ENCODE measurements at regions not wholly inside any gene's neighbourhood (a gene's known extent, or its start where the extent isn't known, plus 50 kb on each side); places are given as distances from the start of the nearest gene placed in this dataset.

- Histone ChIP-seq H3K9ac (ENCODE audit: insufficient read depth, low read length, poor library complexity, severe bottlenecking) (no peak overlapping the region), H4K20me1 (ENCODE audit: insufficient read depth, low read length) (no peaks in the 10 kb centered on the region), H3K4me2 (replicated peaks; ENCODE audit: extremely low read depth, low read length, poor library complexity, severe bottlenecking) (no peak overlapping the region), H3K9me3 (replicated peaks in 1 of 2; ENCODE audit: control insufficient read depth in 1 of 2, insufficient read depth in 1 of 2, low read length in 2 of 2) (no peaks in the 10 kb centered on the region), H3K27me3 (ENCODE audit: control insufficient read depth in 2 of 2, insufficient read depth in 2 of 2, low read length in 2 of 2) (no peaks in the 10 kb centered on the region), H3K4me1 (ENCODE audit: control insufficient read depth in 1 of 2, insufficient read depth in 2 of 2, low read length in 2 of 2) (no peaks in the 10 kb centered on the region), H3K36me3 (replicated peaks in 1 of 2; ENCODE audit: control insufficient read depth in 1 of 2, insufficient read depth in 2 of 2, low read length in 2 of 2) (no peaks in the 10 kb centered on the region), H2AFZ (ENCODE audit: insufficient read depth, low read depth, low read length, poor library complexity, severe bottlenecking) (no peak overlapping the region), H3K27ac (ENCODE audit: low read depth in 1 of 2, low read length in 2 of 2) (no peak overlapping the region), H3K4me3 (replicated peaks in 1 of 3; ENCODE audit: low read depth in 2 of 3, low read length in 3 of 3) (no peak overlapping the region), H3K79me2 (ENCODE audit: insufficient read depth, low read length) (no peaks in the 10 kb centered on the region)
- H3K27me3 Mint-ChIP-seq (ENCODE audit: low read depth in 3 of 3): peaks cover 0 to 5% (median 3%) of the 10 kb centered on the region in 3 donors
- no peak overlapping the region for H3K27ac Mint-ChIP-seq
- intact Hi-C loops (cut with micrococcal nuclease): no loop called here
- H3K36me3 Mint-ChIP-seq: no peaks in the 10 kb centered on the region
- DNase-seq: no peak
- TF ChIP-seq CTCF (IDR thresholded peaks at IDR 0.05): no peak
- no peaks in the 10 kb centered on the region for H3K4me1 Mint-ChIP-seq
- WGBS (ENCODE audit: insufficient coverage): 77% methylated on average over 4 of the region's 4 CpGs
- H3K4me3 Mint-ChIP-seq: no peak overlapping the region
- peaks cover 0 to 1% (median 0%) of the 10 kb centered on the region in 7 donors for H3K9me3 Mint-ChIP-seq
Observed at GRCh38 chr7:39890411-39890810, 59.6 kb upstream of the CDK13 start.

- Histone ChIP-seq H3K27me3 (ENCODE audit: control insufficient read depth in 2 of 2, insufficient read depth in 2 of 2, low read length in 2 of 2) (no peaks in the 10 kb centered on the region), H3K4me2 (replicated peaks; ENCODE audit: extremely low read depth, low read length, poor library complexity, severe bottlenecking) (no peak overlapping the region), H3K9me3 (replicated peaks in 1 of 2; ENCODE audit: control insufficient read depth in 1 of 2, insufficient read depth in 1 of 2, low read length in 2 of 2) (no peaks in the 10 kb centered on the region), H3K9ac (ENCODE audit: insufficient read depth, low read length, poor library complexity, severe bottlenecking) (no peak overlapping the region), H3K27ac (ENCODE audit: low read depth in 1 of 2, low read length in 2 of 2) (no peak overlapping the region), H3K4me1 (ENCODE audit: control insufficient read depth in 1 of 2, insufficient read depth in 2 of 2, low read length in 2 of 2) (no peaks in the 10 kb centered on the region), H3K4me3 (replicated peaks in 1 of 3; ENCODE audit: low read depth in 2 of 3, low read length in 3 of 3) (no peak overlapping the region), H3K79me2 (ENCODE audit: insufficient read depth, low read length) (no peaks in the 10 kb centered on the region), H2AFZ (ENCODE audit: insufficient read depth, low read depth, low read length, poor library complexity, severe bottlenecking) (no peak overlapping the region), H4K20me1 (ENCODE audit: insufficient read depth, low read length) (no peaks in the 10 kb centered on the region), H3K36me3 (replicated peaks in 1 of 2; ENCODE audit: control insufficient read depth in 1 of 2, insufficient read depth in 2 of 2, low read length in 2 of 2) (no peaks in the 10 kb centered on the region)
- Mint-ChIP-seq H3K27me3 (ENCODE audit: low read depth in 3 of 3) (peaks cover 2 to 5% (median 3%) of the 10 kb centered on the region in 3 donors), H3K36me3 (no peaks in the 10 kb centered on the region), H3K27ac (no peak overlapping the region), H3K4me1 (peaks cover 3% of the 10 kb centered on the region), H3K4me3 (no peak overlapping the region), H3K9me3 (no peaks in the 10 kb centered on the region)
- DNase-seq: no peak
- intact Hi-C loops (cut with micrococcal nuclease): no loop called here
- WGBS (ENCODE audit: insufficient coverage): no CpG with 5 or more reads among the region's 1 CpG
- no peak for TF ChIP-seq CTCF (IDR thresholded peaks at IDR 0.05)
Observed at GRCh38 chr7:39891894-39892293, 58.2 kb upstream of the CDK13 start.
